CD4-positive, alpha-beta T cell treated with Interleukin-17A for 4 hours (primary cell): ENCODE measurements at regions not wholly inside any gene's neighbourhood (a gene's known extent, or its start where the extent isn't known, plus 50 kb on each side); places are given as distances from the start of the nearest gene placed in this dataset.
"Not testable (repeated sequence)": the region's sequence is repeated elsewhere in the genome, so short reads cannot be mapped to it uniquely, and the experiment has no call there.

Experiments
- DNase-seq: peaks from one replicate; pipeline ENCODE4 v3.0.0-alpha.2; 2020; ENCODE audit warnings: mixed read lengths

DNA sequence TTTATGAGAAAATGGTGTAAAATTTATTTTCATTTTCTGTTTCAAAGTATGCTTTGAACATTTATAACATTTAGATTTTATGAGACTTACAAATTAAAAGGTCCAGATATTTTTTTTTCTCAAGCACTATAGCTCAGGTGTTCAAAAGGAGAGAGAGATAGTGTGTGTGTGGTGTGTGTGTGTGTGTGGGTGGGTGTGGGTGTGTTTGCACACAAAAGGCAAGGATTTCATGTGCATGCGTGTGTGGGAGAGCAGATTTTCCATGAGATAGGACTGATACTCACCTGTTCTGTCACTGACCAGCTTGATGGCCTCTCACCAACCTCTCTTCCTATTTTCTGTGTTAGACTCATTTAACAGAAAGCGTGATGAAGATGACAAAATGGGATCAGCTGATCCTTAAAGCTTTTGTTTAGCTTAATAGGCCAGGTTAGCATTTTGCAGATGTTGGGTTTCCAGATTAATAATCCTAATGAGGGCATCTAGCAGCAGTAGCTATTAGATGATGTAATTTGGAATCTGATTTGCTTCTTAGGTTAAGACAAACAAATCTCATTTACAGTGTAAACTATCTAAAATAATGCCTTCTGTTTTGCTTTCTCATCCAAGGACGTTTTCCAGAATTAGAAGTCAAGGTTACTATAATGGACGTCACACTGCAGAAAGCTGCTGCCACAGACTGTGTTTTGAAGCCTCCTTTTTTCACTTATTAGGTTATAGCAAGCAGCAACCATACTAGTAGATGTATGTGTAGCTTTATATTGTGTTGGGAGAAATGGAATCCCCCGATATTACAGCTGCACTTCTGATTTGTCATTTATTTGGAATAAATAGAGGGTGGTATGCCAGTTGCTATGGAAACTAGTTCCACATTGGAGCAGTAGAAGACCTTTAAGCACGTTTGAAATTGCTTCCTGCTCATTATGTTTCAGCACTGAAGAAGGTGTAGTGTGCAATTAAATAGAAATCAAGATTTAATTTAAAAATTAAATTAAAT is 355.6 kb downstream of the TAF11L14 start:
- DNase-seq: no peak

DNA sequence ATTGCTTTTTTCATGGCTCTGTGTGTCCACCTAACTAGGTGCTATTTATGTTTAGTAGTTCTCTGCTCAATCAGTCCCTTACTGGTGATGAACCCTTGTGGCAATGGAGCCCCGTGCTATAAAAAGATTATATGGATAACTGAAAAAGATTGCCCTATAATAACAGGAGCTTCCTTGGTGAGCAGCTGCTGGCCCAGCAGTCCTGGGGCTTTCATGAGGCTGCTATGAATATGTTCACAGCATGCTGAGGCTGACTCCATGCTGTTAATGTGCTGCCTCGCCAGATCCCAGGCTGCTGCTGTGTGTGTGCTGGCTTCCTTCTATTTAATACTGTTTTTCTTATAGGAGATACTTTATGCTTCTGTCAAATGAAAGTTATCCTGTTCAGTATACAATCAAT is 357.5 kb downstream of the TAF11L14 start:
- DNase-seq: no peak

DNA sequence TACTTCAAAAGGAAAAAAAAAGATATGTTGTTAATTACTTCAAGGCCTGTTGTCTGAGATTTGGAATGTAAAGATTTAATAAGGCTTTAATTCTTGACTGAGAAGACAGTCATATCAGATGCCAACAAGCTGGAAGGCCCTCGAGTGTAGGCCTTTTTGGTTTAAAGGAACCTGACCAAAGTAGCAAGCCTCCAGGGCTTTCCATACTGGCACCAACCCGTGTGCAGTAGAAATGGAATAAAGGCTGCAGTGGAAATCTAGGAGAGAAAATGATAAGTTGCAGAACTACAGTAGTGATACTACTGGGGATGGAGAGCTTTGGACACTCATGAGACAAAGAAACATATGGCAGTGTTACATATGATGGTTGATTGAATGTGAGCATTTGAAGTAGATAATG is 358.0 kb downstream of the TAF11L14 start:
- no peak for DNase-seq

DNA sequence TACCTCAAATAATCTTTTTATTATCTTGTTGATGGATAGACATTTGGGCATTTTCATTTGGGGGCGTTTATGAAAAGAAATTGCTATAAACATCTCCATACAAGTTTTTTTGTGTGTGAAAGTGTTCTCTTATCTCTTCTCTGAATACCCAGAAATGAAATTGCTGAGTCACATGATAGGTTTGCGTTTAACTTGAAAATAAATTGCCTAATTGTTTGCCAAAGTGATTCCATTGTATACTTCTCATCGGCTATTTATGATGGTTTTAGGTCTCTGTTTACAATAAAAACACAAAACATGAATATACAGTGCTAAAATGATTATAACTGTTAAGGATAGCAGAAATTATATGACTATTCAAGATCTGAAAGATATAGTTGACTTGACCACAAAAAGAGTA is 361.7 kb downstream of the TAF11L14 start:
- DNase-seq: no peak

DNA sequence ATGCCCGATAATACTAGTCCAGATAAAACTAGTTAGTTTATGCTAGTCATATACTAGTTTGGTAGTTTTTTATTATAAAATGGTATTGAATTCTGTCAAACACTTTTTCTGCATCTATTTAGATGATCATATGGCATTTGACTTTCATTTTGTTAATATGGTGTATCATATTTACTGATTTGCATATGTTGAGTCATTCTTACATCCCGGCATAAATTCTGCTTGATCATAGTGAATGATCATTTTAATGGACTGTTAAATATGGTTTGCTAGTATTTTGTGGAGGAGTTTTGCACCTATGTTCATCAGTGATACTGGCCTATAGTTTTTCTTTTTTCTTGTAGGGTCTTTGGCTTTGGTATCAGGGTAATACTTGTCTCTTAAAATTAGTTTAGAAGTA is 365.6 kb downstream of the TAF11L14 start:
- DNase-seq: no peak

DNA sequence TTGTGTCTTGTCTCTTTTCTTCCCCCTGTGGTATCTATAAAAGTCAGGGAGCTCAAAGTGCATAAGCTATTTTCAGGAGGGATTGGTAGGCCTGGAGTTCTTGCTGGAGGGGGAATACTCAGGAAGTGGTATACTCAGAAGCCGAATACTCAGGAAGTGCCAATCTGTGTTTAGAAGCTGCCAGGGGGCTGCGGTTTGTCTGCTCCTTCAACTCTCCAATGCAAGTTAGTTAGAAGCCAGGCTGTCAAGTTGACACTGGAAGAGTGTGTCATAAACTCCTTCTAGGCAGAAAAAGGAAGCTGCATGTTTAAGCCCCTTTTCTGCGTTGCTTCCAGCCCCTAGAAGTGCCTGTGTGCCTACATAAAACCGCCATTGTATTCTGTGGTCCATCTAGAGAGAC is 366.5 kb downstream of the TAF11L14 start:
- DNase-seq: no peak

DNA sequence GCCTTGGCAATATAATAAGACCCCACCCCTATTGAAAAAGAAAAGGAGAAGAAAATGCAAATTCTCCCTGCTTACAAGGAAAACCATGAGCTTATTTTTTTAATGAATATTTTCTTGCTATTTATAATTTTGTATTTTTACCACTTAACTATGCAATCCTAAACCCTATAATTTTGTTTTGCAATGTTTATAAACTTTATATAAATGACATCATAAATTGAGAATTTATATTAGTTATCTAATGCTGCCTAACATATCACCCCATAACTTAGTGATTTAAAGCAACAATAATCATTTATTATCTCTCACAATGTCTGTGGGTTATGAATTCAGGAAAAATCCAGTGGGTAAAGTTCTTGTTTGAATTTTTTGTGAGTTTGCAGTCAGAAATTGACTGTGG is 369.1 kb downstream of the TAF11L14 start:
- DNase-seq: no peak

DNA sequence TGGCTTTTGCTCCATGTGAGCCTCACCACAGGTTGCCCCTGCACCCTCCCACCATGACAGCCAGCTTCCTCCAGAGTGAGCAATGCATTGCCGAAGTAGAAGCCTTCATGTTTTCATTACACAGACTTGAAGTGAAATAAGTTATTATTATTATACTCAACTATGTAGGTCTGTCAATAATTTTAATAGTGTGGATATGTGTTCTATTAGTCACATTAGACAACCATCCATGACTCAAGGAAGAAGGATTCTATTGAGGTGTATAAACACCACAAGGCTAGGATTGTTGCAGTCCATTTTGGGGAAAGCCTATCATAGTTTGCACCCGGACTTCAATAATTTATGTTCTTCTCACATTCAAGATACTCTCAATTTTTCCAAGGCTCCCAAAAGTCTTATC is 369.5 kb downstream of the TAF11L14 start:
- no peak for DNase-seq

DNA sequence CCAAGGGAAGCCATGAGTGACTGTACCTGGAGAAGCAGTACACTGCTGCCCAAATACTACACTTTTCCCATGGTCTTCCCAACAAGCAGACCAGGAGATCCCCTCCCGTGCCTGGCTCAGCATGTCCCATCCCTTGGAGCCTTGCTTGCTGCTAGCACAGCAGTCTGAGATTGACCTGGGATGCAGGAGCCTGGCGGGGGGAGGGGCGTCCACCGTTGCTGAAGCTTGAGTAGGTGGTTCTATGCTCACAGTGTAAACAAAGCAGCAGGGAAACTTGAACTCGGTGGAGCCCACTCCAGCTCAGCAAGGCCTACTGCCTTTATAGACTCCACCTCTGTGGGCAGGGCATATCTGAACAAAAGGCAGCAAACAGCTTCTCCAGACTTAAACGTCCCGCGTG is 372.0 kb downstream of the TAF11L14 start:
- not testable (repeated sequence) for DNase-seq

DNA sequence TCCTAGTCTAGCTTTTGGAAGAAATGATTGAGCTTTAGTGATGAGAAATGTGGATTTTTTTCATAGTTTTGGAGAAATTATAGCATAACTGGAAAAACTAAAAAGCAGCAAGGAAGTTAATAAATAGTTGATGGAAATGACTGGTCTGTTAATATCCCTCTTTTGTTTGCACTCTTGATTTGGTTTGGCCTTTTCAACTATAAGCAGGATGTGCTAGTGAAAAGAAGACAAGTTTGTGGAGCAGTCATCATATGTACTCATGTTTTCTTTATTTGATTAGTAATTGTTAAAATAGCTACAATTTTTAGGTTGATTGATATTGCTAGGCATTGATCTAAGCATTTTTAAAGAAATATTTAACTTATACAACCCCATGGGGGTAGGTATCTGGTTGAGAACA is 374.7 kb downstream of the TAF11L14 start:
- no peak for DNase-seq

DNA sequence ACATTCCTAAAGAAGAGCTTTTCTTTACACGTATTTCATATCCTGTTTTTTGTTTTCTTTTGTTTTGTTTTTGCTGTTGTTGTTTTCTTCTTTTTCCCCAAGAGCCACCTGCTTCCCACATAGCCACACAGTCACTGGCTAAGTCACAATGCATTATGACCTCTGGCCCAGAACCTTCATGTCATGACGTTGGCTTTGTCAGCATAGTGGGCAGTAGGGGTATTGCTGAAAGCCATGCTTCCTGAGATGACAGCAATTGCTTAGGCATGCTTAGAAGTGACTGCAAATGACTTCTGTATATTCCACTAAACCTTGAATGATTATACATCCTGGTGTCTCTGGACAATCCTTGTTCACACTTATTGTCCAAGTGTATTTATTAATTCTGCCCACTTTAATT is 375.8 kb downstream of the TAF11L14 start:
- DNase-seq: no peak

DNA sequence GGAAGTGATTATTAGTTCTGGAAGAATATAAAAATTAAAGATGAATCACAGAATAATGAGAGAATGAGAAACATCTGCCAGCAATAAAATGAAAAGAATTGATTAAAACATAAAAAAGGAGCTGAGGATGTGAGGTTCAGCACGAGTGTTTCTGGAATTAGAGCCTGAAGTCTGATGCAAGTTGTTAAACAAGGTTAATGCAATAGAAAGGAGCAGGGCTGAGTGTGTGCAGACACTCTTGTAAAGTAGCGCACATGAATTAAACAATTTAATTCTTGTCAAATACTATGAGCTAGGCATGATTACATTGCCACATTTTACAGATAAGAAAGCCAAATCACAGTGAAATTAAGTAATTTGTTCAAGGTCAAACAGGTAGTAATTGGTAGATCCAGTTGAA is 384.2 kb downstream of the TAF11L14 start:
- DNase-seq: no peak

DNA sequence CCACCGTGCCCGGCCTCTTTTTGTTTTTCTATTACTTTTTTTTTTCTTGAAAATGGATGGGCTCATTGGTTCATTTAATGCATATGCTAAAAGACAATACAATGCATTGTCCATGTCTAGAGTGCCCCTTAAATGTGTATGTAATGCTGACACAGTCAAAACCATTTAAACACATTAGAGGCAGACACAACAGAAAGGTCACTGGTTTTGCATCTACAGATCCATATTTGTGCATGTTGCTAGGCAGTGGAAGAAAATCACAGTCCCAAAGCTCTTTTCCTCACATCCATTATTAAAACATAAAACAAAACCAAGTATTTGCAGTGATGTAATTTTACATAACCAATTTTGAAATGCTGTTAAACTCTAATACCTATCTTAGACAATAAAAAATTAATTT is 389.0 kb downstream of the TAF11L14 start:
- no peak for DNase-seq

DNA sequence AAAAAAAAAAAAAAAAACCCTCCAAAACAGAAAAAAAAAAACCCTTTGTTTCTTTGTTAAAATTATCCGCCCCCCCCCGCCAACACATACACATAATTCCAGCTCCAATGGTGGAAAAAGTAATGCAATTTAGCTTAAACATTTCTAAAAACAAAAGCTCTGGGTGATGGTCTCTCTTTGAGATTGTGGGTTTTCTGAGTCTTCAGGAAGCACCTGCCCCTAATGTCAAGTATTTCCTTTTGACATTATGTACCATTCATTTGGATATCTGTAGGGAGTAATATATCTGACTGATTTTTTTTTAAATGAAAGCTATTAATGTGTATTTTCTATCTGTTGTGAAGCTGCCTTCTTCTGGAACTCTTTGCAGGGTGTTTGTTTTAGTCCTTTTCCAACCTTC is 389.7 kb downstream of the TAF11L14 start:
- no peak for DNase-seq

DNA sequence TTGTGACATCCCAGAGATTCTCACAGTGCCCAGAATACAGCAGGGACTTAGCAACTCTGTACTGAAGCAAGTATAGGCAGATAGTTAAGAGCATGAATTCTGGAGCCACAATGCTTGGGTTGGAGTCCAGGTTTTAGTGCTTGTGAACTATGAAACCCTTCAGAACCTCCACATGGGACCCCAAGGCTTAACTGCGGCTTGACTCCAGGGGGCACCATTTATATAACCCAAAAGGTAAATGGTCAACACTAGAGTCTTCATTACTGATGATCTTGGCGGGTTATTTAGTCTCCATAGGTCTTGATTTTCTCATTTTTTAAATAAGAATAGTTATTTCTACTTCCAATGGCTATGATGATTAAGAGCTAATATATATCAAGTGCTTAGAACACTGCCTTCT is 390.3 kb downstream of the TAF11L14 start:
- DNase-seq: no peak

DNA sequence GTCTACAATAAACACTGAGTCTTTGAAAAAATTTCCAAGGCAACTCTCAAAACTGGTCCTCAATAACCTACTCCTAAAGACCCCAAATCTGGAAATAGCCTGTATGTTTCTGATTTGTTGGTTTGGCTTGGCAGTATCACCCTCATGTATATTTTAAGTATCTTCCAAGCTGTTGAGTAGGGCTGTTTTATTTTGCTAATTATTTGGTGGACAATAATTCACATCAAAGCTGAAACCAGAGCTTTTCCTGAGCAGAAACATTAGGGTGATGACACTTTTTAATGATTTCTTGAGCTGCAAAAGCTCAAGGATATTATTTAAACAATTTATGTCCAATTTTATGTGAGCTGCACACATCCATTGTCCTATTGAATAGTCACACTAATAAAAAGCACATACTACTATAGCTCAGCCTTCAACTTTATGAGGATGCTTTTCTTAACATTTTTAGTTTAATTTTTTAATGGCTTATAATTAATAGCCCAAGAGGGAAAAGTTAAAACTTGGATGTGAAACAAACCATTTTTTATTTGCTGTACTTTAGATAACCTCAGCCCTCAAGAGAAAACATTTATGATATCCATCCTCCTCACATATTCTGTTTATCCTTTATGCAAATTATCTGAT is 393.1 kb downstream of the TAF11L14 start:
- no peak for DNase-seq

DNA sequence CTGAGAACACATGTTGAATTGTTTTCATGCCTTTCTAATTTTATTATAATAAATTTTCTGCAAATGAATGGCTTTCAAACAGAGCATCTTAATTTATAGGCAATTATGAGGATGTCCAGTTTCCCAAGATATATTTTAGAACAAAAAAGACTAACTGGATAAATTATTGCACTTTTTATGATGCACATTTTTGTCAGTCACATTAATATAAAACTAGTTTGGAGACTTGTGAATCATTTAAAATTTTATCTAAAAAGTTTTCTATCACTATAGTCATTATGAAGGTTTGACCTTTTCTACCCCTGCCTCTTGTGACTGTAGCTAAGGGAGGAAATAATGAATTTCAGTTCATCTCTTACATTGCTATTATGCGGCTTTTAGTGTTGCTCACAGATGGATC is 393.8 kb downstream of the TAF11L14 start:
- no peak for DNase-seq

DNA sequence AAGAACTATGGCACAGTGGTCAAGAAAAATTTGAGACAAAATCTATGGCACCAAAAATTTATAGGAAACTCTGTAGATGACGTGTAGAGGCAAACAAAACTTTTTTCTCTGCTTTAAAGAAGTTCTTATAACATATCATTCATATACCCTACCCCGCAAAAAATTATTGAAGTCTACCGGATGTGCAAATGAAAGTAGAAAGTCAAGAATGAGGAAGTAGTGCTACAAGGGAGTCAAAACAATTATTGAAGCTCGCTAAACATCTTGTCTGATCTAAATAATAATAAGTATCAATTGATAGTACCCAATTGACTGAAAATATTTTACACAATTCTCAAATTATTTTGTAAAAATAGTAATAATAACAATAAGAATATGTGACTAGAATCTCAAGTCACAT is 398.5 kb downstream of the TAF11L14 start:
- DNase-seq: no peak

DNA sequence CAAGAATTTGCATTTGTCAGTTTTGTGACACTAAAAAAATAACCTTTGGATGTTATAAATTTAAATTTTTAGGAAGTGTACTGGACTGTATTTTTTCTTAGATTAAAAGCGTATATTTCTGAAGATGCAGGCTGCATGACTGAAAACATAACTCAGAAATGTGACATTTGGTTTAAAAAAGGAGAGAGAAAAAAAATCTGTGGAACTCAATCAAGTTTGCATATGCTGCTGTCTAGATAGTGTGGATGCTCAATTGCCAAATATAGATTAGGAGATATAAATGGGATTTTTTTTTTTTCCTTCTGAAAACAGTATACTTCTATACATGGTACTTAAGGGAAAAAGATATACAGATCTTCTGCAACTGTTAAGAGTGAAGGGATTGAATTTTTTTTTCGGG is 402.3 kb downstream of the TAF11L14 start:
- no peak for DNase-seq

DNA sequence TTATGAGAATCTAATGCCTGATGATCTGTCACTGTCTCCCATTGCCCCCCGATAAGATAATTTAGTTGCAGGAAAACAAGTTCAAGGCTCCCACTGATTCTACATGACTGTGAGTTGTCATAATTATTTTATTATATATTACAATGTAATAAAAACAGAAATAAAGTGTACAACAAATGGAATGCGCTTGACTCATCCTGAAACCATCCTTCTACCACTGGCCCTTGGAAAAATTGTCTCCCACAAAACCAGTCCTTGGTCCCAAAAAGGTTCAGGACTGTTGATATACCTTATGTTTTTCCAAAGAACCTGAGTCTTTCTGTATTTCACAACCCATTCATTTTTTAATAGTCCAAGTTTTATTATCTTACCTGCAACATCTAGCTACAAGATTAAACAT is 403.5 kb downstream of the TAF11L14 start:
- no peak for DNase-seq

DNA sequence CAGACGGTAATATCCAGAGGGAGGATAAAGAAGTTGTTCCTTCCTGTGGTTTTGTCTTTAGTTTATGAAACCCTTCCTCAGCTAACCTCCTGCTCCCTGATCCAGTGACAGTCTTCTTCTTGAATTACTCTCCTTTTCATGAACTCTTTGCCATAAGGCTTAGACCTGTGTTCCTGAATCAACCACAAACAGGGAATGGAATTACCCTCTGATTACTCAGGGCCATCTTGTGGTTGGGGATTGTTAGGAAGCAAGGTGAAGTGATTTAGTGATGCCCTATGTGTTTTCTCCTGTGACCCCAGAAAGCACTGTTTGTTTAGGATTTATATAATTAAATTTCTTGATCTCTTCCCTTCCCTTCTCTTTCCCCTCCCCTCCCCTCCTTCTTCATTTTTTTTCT is 409.1 kb downstream of the TAF11L14 start:
- no peak for DNase-seq

DNA sequence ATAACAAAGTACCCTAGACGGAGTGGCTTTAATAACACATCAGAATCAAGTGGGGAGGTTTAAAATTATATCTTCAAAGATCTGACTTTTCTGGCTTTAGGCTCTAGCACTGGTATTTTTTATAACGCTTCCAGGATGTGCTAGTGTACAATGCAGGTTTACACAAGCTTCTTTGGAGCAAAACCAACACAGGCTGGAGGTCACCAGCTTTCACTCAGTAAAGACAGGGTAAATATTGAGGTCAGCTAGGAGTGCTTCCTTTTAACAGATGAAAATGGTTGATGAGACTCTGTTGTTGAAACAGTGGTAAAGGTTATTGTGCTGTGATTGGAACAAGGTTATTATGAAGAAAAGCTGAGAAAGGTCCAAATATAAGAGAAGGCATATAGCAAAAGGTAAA is 414.2 kb downstream of the TAF11L14 start:
- DNase-seq: no peak

DNA sequence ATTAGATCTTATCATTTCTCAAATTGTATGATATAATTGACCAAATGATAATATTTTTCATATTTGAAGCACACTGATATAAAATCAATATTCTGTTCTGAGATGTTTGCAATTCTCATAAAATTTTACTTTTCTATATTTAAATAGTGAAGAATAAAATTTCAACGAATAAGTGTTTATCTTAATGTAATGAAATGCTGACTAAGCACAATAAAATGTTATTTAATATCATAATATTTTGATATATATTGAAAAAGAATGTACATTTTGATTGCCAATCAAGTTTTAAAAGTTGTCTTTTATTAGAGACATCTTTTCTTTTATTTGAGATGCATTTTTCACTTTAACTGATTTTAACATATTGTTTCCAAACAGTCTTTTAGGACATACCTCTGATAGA is 416.1 kb downstream of the TAF11L14 start:
- DNase-seq: no peak

DNA sequence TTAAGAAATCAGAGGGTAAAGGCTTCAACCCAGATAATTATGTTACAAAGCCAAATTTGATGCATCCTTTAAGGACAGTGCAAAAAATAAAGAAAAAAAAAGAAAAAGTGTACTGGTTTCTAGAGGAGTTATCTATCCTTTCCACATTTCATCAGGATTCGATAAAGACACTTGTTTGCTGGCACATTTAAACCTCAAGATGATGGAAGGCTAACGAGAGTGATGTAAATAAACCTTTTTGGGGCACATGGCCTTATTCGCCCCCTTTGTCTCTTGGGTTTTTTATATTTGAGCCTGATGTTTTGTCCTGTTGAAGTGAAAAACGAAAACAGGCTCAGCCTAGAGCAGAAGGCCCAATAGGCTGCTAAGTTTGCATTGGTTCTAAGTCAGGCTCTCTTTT is 416.5 kb downstream of the TAF11L14 start:
- no peak for DNase-seq

DNA sequence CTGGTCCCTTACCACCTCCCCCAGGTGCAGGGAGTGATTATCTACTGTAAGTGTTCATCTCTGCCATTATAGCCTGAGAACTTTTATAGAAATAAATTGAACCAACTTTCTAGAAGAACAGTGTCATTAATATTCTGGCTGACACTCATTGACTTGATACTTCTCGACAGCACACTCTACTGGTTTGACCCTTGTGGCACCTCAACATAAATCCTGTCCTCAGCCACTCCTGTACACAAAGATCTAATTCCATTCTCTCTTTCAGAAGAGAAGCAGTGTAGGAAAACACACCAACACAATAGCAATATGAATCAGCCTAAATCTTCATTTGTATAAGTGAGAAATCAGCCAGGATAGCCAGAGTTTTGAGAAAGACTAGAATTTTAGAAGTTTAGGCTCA is 417.7 kb downstream of the TAF11L14 start:
- DNase-seq: no peak
